GM18870 (cell line): ENCODE measurements at regions not wholly inside any gene's neighbourhood (a gene's known extent, or its start where the extent isn't known, plus 50 kb on each side); places are given as distances from the start of the nearest gene placed in this dataset.
A peak's percentile ranks its signal among the peaks of the same experiment; 100 is the strongest.

ENCODE experiments used
- ATAC-seq: cut with Tn5 transposase; IDR thresholded peaks from one replicate; pipeline ENCODE4 v1.9.1; 2021; ENCODE audit warnings: moderate library complexity; ENCODE audit not compliant: unreplicated experiment

DNA sequence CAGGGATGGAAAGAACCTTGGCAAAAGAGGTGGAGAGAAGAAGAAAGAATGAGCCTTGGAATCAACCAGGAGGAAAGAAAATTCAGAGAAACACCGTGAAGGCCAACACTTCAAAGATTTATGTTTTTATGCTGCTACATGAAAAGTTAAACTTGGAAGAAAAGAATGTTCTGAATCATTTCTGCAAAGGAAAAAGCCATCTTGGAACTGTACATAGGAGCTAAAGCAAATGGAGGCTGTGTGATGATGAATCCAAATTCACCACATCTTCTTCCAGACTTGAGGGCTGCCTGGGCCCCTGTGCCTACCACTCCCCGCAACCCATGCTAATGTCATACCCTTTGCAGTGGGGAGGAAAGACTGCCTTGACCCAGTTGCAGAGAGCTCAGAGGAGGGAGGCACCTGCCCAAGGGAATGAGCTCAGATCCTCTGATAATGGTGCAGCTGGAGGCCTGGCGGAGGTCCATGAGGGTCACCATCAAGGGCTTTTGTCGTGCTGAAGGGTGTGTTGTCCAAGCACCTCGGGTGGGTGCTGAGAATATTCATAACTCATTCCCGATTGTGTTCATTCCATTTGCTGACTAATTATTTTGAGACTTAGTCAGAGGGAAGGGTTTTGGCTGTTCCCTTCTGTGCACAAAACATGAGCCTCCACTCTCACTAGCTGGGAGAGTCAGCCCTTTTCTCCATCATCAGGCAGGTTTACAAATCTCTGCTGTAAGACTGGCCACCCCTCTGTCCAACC, 245.8 kb upstream of the JAG1 start:
- no peak for ATAC-seq

DNA sequence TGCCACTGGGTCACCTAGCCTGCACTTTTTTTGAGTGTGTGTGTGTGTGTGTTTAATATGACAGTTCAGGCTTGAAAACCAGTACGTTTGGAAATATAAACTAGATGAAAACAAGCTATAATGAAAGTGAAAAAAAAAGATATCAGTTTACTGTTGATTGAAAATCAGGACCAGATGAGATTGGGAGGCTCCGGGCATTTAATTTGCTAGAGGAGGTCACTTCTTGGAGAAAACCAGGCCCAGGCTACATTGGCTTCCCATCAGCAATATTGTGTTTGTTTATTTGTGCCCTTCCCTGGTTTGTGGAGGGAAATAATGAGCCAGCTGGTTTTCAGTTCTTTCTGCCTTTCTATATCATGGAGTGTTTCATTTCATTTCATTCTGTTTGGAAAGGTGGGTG, 246.6 kb upstream of the JAG1 start:
- ATAC-seq, result no peak

DNA sequence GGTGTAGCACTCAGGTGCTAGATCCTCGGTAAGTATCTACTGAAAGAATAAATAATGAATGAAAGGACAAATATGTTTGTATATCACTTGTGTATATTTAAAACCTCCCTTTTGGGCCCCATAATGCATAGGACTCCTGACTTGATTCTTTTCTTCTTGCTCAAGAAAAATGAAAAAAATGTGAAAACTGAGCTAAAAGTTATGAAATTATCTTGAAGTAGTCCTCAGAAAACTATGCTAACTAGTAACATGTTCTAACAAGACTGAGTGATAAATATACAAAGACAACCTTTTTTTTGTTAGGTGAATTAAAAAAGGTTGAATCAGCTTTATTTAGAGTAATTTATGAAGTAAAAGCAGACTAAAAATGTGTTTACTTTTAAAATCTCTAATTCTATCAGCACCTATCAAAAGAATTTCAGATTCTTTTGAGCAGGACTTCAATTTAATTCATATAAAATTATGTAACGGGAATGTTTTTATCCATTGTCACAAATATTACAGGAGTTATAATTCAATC, 247.8 kb upstream of the JAG1 start:
- no peak for ATAC-seq

- ATAC-seq, result no peak
Observed at GRCh38 chr20:10922506-10922905, 248.7 kb upstream of the JAG1 start.

- ATAC-seq, result no peak
Observed at GRCh38 chr20:10922941-10923340, 249.1 kb upstream of the JAG1 start.

DNA sequence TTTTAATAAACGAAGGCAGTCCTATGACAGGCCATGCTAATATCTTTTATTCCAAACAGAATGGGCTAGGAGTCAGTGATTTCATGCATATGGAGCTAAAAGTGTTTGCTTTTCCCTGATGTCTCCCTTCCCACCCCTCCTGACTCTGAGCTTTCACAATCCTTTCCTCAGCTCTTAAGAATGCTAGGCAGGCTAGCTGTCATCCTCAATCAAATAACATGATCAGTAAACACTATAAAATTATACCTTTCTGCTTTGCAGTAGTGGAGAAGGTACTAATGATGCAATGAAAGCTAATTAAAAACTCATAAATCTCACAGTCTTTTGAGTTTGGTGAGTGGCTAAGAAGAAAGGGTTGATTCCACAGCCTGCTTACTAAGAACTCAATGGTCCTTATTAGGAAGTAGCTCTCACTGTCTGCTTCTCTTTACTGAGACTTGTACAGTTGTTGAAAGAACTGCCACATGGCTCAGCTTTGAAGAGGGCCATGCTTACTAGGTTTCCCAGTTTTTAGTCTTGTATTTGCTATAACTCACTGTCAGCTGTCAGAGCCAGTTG, 250.9 kb upstream of the JAG1 start:
- ATAC-seq, result no peak

GRCh38 chr20:10925767-10926166, 252.0 kb upstream of the JAG1 start:
- ATAC-seq, result no peak

DNA sequence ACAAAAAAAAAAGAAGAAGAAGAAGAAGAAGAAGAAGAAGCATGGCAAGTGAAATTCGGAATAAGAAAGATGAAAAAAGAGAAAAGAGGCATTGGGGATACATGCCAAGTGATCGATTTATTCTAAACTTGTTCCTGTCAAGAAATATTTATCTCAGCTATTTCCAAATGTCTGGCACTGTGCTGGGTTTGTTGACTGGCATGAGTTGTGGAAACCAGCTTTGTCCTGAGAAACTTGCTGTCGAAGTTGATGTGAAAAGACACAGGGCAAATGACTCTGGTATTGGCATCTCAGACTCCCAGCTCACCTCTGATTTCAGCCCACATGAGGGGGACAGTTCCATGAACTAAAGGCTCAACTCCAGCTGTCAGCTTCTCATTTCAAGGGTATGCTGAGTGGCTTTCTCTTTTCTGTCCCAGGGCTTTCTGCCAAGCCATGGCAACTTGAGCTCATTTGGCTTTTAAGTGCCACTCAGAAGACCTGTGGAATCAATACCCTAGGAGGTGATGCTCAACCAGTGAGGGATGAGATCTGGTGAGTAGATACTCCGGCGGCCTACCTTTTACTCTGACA, 253.3 kb upstream of the JAG1 start:
- no peak for ATAC-seq

DNA sequence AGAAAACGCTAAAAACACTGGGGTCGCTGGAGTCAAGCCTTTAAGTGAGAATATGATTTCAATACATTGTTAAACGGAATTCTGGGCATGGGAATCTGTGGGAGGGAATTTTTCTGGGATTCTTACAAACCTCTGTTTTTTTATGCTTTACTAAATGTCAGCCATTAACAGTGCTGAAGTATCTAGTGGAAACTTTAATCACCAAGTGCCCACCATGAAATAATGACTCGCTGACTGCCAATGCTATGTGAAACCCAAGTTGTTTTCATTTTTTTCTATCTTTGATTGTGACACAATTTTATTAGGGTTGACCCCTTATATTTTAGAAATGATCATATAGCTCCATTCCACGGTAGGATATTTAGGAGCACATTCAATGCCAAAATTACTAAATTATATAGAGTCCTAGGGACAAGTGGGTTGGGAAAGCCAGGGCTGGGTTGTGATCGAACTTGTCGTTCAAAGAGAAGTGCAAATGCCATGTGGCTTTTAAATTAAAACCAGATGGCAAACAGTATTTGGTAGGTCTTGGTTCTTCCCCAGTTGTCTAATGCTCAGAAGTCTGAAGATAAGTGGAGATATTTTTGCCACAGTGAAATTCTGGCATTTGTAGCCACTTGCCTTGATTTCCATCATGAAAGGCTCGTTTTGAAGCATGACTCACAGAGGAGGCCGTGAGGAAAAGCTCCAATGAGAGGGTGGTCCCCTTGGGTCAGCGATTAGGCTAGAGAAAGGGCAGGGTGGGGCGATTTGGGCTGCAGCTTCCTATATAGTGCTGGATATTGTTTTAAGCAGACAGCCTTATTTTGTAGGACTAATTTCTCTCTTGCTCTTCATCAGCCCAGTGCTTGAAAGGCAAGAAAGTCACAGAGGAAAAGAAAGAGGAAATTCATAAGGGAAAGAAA, 254.4 kb upstream of the JAG1 start:
- no peak for ATAC-seq

DNA sequence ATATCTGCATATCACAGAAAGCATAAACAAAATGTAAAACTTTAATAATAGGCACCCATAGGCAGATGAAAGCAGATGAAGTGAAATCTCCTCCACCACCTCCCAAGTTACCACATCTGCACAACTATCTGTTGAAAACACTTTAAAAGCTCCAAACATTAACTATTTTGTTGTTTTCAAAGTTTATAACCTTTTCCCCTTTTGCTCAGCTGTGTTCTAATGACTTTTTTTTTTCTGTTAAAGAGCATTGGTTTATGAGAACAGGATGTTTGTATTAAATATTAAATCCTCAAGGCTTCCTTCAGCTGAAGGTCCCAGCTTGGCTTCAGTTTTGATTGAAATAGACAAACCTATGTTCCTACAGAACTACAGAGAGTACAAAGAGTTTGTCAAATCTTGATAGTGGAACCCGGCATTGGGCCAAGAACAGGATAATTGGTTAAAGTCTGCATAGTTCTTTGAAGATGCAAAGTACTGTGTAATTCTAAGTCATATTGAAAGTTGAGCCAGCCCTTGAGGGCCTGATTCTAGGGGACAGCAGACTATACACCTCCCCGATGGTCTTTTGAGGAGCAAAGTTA, 255.1 kb upstream of the JAG1 start:
- ATAC-seq, result no peak

- no peak for ATAC-seq
Observed at GRCh38 chr20:10935658-10936402, 262.0 kb upstream of the JAG1 start.

- ATAC-seq, result no peak
Observed at GRCh38 chr20:10936786-10937185, 263.0 kb upstream of the JAG1 start.

DNA sequence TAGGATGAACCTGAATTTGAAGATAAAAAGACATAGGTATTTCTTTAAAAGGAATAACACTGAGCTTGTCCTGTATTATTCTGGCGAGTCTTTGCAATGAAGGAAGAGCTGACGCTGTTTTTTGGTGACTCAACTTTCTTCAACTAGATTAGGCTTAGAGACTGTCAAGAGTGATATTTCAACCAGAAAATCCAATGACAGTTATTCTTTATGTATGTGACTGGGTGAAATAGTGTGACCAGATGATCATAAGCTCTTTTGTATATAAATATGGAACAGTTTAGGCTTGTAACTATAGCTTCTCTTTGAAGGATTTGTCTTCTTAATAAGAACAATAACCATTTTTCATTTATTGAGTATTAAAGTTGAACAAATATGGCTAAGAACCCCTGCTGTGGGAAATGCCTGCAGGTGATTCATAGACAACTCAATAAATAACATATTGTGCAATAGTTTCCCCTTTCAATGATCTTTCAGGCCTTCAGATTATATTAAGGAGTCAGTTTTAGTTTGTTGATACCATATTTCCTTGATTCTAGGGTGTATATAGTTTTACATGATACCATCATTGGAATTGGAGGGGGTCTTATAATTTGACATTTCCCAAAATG, 265.6 kb upstream of the JAG1 start:
- no peak for ATAC-seq

DNA sequence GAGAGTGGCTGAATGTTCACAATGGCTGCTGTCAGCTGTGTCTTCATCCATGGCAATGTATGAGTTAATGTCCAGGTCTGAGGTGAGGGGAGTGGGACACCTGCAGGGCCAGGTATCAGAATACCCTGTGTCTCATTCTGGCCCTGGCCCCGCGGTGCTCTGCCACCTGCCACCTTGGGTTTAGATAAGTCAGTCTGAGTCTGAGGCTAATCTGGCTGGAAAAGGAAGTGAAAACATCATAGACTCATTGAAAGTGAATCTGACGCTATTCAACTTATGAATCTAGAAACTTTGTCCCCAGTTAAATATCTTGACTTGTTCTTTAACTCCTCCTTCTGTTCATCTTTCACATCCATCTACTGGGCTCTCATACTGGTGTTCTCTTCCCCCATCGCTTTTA, 267.1 kb upstream of the JAG1 start:
- peak; percentile 99 for ATAC-seq

DNA sequence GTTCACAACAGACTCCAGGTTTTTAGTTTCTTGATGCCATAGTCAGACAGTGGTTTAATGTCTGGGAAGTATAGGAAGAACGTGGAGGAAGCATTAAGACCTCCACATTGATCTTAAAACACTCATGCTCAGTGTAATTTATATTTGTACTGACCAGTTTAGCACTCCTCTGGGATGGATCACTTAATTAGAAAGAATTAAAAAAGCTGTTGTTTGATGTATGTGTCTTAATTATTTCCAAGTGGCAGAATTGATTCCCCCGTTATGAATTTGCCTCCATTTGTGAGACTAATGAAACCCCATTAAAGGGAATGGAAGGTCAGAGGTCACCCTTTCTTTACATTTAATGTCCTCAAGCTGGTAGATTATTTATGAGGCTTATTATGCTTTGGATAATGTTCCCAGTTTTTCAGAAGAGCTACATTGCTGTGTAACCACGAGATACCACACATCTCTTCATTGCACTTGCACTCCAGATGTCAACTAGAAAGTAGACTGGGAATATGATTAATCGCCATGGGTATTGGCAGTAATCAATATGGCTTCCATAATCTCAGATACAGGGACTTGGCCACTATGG, 270.0 kb upstream of the JAG1 start:
- ATAC-seq, result no peak

DNA sequence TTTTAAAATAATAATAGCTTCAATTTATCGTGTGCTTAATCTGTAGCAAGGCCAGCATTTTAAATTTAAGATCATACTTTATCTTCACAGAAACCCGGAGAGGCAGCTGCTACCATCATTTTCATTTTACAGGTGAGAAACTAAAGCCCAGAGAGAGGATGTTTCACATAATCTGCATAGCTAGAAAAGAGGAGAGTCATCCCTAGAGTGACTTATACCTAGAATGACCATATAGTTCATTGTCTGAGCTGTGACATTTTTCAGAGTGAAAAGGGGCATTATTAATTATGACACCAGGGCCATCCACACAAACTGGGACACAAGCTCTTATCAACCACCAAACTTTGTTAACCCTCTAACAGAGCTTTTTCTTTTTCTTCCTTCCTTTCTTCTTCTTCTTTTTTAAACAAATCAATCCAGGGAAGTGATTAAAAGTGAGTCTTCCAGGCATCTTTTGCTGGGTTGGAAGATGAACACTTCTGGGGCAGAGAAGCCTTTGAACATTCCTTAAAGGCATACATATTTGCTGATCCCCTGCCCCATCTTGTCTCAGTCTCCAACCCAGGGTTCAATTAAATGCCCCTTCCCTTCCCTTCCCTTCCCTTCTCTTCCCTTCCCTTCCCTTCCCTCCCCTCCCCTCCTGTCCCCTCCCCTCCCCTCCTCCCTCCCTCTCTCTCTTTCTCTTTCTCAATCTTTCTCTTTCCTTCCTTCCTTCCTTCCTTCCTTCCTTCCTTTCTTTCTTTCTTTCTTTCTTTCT, 272.5 kb upstream of the JAG1 start:
- peak; percentile 80 for ATAC-seq

DNA sequence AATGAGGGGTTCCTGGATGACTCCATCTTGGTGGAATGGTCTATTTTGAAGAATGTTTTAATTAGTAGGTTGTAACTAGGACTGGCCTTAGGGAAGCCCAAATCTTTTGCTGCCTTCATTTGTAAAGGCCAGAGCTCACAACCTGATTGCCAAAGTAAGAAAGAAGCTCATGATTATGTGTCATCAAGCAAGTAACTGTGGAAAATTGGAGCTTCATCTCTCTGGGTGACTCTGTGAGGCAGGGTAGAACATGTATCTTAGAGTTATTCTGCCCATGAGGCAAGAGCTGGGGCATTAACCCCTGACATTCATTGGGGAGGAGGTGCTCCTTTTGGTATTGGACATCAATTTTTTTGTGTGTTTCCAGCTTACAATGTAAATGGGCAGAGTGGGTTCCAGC, 273.9 kb upstream of the JAG1 start:
- no peak for ATAC-seq

DNA sequence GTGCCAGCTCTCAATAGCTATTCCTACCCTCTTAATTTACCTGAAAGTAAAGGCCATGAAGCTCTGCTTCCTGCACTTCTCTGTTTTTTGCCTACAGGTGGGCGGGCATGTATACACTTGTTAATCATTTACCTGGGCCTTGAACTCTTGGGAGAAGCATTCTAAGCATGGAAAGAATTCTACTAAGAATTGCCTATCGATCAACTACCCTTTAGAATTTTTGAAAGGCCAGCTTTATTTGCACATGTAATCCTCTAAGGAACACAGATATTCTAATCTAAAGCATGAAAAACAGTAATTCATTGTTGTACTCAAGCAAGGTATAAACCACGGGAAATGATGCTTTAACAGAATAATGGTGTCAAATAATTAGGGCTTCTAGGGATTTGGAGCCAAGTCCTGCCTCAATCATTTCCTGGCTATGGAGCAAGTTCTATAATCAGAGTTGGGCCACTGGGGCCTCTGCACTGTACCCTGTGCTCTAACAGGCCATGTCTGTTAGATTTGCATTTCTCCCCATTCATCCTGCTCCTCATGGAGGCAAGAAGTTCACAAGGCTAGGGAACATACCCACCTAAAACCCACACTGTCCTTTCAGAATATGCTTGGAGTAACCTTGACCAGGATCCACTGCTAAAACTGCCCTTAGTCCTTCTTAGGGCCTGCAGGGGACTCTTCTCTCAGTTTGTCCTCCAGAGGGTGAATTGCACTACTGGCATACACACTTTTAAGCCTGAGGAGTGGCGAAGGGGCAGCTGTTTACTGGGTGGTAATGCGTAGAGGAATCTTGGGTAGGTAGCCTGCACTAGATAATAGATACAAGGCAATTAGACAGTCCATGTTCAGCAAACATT, 276.4 kb upstream of the JAG1 start:
- ATAC-seq, result no peak
